Natural killer cell (primary cell): ENCODE measurements at regions not wholly inside any gene's neighbourhood (a gene's known extent, or its start where the extent isn't known, plus 50 kb on each side); places are given as distances from the start of the nearest gene placed in this dataset.

Source experiments
- ATAC-seq, 3 donors: fragments of 150-1000 bp in 2 of 3; fragments of 200-7000 bp in 1 of 3; cut with Tn5 transposase; 1 replicate in 1 of 3; 2 replicates in 2 of 3; pipeline ENCODE4 v1.10.0; 2021; ENCODE audit warnings: mild to moderate bottlenecking in 2 of 3, moderate library complexity in 2 of 3
- DNase-seq, 2 donors: peaks; one replicate each; pipeline versions ENCODE4 v3.0.0 to v3.0.0-alpha.2; 2013 to 2021; ENCODE audit warnings: mixed read lengths in 1 of 2
- H3K27ac ChIP-seq: one replicate; pipeline ENCODE4 v1.5.1; 2013; ENCODE audit warnings: mild to moderate bottlenecking, low read length
- H3K27me3 ChIP-seq: one replicate; pipeline ENCODE4 v1.6.1; 2013; ENCODE audit warnings: low read length; ENCODE audit not compliant: control insufficient read depth, insufficient read depth
- H3K36me3 ChIP-seq: one replicate; pipeline ENCODE4 v1.6.1; 2013; ENCODE audit warnings: low read length; ENCODE audit not compliant: control insufficient read depth, insufficient read depth
- H3K4me1 ChIP-seq: one replicate; pipeline ENCODE4 v1.6.1; 2013; ENCODE audit warnings: low read length; ENCODE audit not compliant: control insufficient read depth, insufficient read depth
- H3K4me3 ChIP-seq: one replicate; pipeline ENCODE4 v1.5.1; 2013; ENCODE audit warnings: low read length
- H3K9me3 ChIP-seq: one replicate; pipeline ENCODE4 v1.6.1; 2013; ENCODE audit warnings: low read length; ENCODE audit not compliant: control insufficient read depth, insufficient read depth
- H3K27ac Mint-ChIP-seq, 2 donors: one replicate each; pipeline ENCODE4 v1.8.0; 2022; ENCODE audit warnings: mild to moderate bottlenecking in 2 of 2, mixed read lengths in 2 of 2, moderate library complexity in 1 of 2
- H3K27me3 Mint-ChIP-seq, 2 donors: one replicate each; pipeline ENCODE4 v1.8.0; 2022; ENCODE audit warnings: low read depth in 2 of 2, mixed read lengths in 2 of 2
- H3K36me3 Mint-ChIP-seq: one replicate; pipeline ENCODE4 v1.8.0; 2022; ENCODE audit warnings: mixed read lengths
- H3K4me1 Mint-ChIP-seq, 2 donors: one replicate each; pipeline ENCODE4 v1.8.0; 2022; ENCODE audit warnings: mixed read lengths in 2 of 2
- H3K4me3 Mint-ChIP-seq: one replicate; pipeline ENCODE4 v1.8.0; 2022; ENCODE audit warnings: mild to moderate bottlenecking, moderate library complexity, mixed read lengths
- H3K9me3 Mint-ChIP-seq, 2 donors: one replicate each; pipeline ENCODE4 v1.8.0; 2022; ENCODE audit warnings: mixed read lengths in 2 of 2
- CTCF ChIP-seq: fragments of 200-600 bp; IDR thresholded peaks from one replicate; pipeline ENCODE4 v1.8.0; 2022; ENCODE audit warnings: antibody characterized with exemption
- WGBS: methylation state at CpG from one replicate; pipeline ENCODE4 v1.1.7; 2013; ENCODE audit warnings: missing lambda C conversion rate; ENCODE audit not compliant: insufficient coverage; 5-methylcytosine and 5-hydroxymethylcytosine counted together
- intact Hi-C: fragments of 100-400 bp; cut with micrococcal nuclease; formaldehyde crosslinking; loops from one replicate; pipeline ENCODE4 v1.14.2; 2022

- DNase-seq (no peak), ATAC-seq (no peak)
- intact Hi-C loops, result no loop called here
- Mint-ChIP-seq H3K36me3 (peaks cover 7% of the 10 kb centered on the region), H3K27ac (no peak overlapping the region), H3K9me3 (peaks cover 23 to 24% of the 10 kb centered on the region in 2 donors), H3K27me3 (no peaks in the 10 kb centered on the region), H3K4me3 (no peak overlapping the region), H3K4me1 (no peaks in the 10 kb centered on the region)
- WGBS, result 98% methylated on average over 3 of the region's 3 CpGs
- Histone ChIP-seq H3K4me3 (no peak overlapping the region), H3K9me3 (peaks cover 2% of the 10 kb centered on the region), H3K36me3 (no peaks in the 10 kb centered on the region), H3K27ac (no peak overlapping the region), H3K4me1 (no peaks in the 10 kb centered on the region), H3K27me3 (no peaks in the 10 kb centered on the region)
- TF ChIP-seq CTCF, result no peak
Observed at GRCh38 chr4:12459126-12459525, 1025.0 kb downstream of the RAB28 start.

DNA sequence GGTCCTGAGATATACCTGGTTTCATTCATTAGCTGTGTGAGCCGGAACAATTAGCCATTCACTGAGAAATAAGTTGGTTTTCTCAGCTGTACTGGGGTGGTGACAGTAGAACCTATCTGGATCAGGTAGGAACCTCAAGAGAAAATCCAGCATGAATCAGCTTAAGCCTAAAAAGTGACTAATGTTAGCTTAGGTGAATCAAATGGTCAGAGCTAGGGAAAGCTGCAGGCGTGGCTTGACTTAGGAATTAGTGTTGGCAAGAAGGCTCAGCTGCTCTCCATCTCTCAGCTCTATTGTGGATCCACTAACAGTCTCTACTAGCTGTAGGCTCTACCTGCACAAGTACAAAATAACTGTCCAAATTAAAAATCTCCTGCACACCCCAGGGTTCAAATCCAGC, 1025.5 kb downstream of the RAB28 start:
- Histone ChIP-seq H3K9me3 (peaks cover 2% of the 10 kb centered on the region), H3K27ac (no peak overlapping the region), H3K36me3 (no peaks in the 10 kb centered on the region), H3K27me3 (no peaks in the 10 kb centered on the region), H3K4me1 (no peaks in the 10 kb centered on the region), H3K4me3 (no peak overlapping the region)
- H3K9me3 Mint-ChIP-seq, result peaks cover 23% of the 10 kb centered on the region in 2 donors
- H3K4me1 Mint-ChIP-seq, result no peaks in the 10 kb centered on the region
- H3K27me3 Mint-ChIP-seq, result no peaks in the 10 kb centered on the region
- H3K4me3 Mint-ChIP-seq, result no peak overlapping the region
- intact Hi-C loops, result no loop called here
- DNase-seq, result no peak
- TF ChIP-seq CTCF, result no peak
- H3K36me3 Mint-ChIP-seq, result peaks cover 7% of the 10 kb centered on the region
- 83% methylated on average over 2 of the region's 2 CpGs for WGBS
- H3K27ac Mint-ChIP-seq, result no peak overlapping the region
- ATAC-seq, result no peak

DNA sequence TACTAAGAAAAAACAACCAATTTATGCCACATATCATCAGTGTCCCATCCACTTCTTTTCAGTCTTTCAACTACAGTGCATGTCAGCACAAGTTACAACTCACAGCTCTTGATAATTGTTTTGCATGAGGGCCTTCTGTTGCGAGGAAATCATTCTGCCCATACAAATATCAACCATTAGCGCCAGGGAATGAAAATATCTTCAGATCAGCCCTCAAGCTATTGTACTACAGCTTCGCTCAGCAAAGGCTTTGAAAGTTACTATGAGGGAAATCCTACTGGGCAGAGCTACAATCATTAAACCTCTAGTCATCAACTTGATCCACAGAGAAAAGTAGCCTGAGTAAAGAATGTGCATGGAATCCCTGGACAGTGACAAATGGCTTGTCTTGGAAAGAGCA, 1023.6 kb upstream of the HS3ST1 start:
- Histone ChIP-seq H3K9me3 (peaks cover 4% of the 10 kb centered on the region), H3K36me3 (no peaks in the 10 kb centered on the region), H3K4me3 (no peak overlapping the region), H3K4me1 (no peaks in the 10 kb centered on the region), H3K27ac (no peak overlapping the region), H3K27me3 (no peaks in the 10 kb centered on the region)
- Mint-ChIP-seq H3K4me3 (no peak overlapping the region), H3K36me3 (no peaks in the 10 kb centered on the region), H3K9me3 (peaks cover 26 to 30% of the 10 kb centered on the region in 2 donors), H3K4me1 (no peaks in the 10 kb centered on the region), H3K27ac (no peak overlapping the region), H3K27me3 (no peaks in the 10 kb centered on the region)
- ATAC-seq, result no peak
- 76% methylated on average over 3 of the region's 3 CpGs for WGBS
- no peak for TF ChIP-seq CTCF
- intact Hi-C loops, result no loop called here
- no peak for DNase-seq

- intact Hi-C loops, result no loop called here
- Mint-ChIP-seq H3K9me3 (peaks cover 24 to 27% of the 10 kb centered on the region in 2 donors), H3K27ac (no peak overlapping the region), H3K4me3 (no peak overlapping the region), H3K4me1 (no peaks in the 10 kb centered on the region), H3K27me3 (no peaks in the 10 kb centered on the region), H3K36me3 (no peaks in the 10 kb centered on the region)
- ATAC-seq, result no peak
- Histone ChIP-seq H3K27me3 (no peaks in the 10 kb centered on the region), H3K9me3 (peaks cover 4% of the 10 kb centered on the region), H3K36me3 (no peaks in the 10 kb centered on the region), H3K27ac (no peak overlapping the region), H3K4me1 (no peaks in the 10 kb centered on the region), H3K4me3 (no peak overlapping the region)
- no peak for DNase-seq
- WGBS, result 86% methylated on average over 3 of the region's 3 CpGs
- TF ChIP-seq CTCF, result no peak
Observed at GRCh38 chr4:12447451-12447850, 1018.8 kb upstream of the HS3ST1 start.
